ENCODE measurements at regions not wholly inside any gene's neighbourhood (a gene's known extent, or its start where the extent isn't known, plus 50 kb on each side); places are given as distances from the start of the nearest gene placed in this dataset.

DNA sequence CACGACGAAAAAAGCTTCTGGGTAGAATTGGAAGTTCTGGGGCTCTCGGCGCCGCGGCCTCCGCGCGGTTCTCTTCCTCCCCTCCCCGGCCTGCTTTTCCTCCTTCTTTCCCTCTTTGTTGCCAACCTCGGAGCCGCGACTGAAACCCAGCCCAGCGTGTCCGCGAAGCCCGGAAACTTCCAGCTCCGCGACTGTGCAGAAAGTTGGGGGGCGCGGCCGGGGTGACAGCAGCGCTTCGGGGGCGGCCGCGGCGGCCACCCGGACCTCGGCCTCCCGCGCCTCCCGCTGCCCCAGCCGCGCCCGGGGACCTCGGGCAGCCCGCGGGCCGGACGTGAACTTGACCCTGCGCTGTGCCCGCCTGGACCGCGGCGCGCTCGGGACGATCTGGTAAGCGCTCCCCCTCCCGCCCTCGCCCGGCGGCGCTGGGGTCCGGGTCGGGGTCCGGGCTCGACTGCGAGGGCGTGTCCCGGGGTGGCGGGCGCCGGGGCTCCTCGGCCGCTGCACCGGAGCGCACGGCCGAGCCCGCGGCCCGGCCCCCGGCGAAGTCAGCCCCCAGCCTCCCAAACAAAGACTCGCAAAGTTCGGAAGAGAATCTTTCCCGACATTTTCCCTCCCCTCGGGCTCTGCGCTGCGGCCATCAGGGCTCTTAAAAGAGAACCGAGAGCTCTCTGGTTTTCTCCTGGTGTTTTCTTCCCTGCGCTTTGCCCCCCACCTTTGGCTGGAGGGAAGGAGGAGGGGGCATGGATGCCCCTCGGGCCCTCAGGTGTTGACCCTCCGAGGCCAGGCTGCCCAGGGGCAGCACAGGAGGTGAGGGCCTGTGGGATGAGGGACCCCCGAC is 67.9 kb upstream of the WNT7B start:
- Histone ChIP-seq H3K9me3 (ENCODE audit: control insufficient read depth, insufficient read depth, low read length) (no peaks in the 10 kb centered on the region), H3K4me1 (ENCODE audit: control insufficient read depth, insufficient read depth, low read length) (peaks cover 20% of the 10 kb centered on the region), H4K8ac (ENCODE audit: low read depth in 2 of 2, low read length in 2 of 2) (peak overlapping the region; percentile 98), H3K36me3 (ENCODE audit: control insufficient read depth, insufficient read depth, low read length) (peaks cover 2% of the 10 kb centered on the region; the same call in 1 of the 2 replicates), H2BK20ac (ENCODE audit: low read depth, low read length) (no peak overlapping the region), H3K79me1 (ENCODE audit: low read depth in 1 of 2, low read length in 2 of 2) (peaks cover 22 to 44% of the 10 kb centered on the region in 2 experiments), H3K9me1 (ENCODE audit: insufficient read depth, low read length) (peaks cover 6% of the 10 kb centered on the region; the same call in 1 of the 2 replicates), H3K27ac (ENCODE audit: insufficient read depth, low read length) (peak overlapping the region; percentile 70), H3K56ac (ENCODE audit: extremely low read depth, insufficient read depth, low read length) (peak overlapping the region; percentile 66; the same call in 1 of the 2 replicates), H2BK120ac (ENCODE audit: low read depth, low read length) (peak overlapping the region; percentile 90), H2AK5ac (ENCODE audit: low read depth, low read length) (peak overlapping the region; percentile 93), H3K27me3 (ENCODE audit: control insufficient read depth, insufficient read depth, low read length) (no peaks in the 10 kb centered on the region), H4K91ac (ENCODE audit: insufficient read depth, low read depth, low read length) (peak overlapping the region; percentile 91), H3K23ac (ENCODE audit: low read depth, low read length) (peak overlapping the region; percentile 96), H2AFZ (replicated peaks; ENCODE audit: low read length, poor library complexity) (peak overlapping the region; percentile 95), H3K4ac (ENCODE audit: low read depth, low read length) (peak overlapping the region; percentile 98), H3K9ac (ENCODE audit: low read depth, low read length) (peak overlapping the region; percentile 85), H4K5ac (ENCODE audit: low read depth, low read length) (peak overlapping the region; percentile 98), H3K4me2 (ENCODE audit: low read depth, low read length) (peak overlapping the region; percentile 97), H2BK5ac (ENCODE audit: low read depth, low read length, poor library complexity, severe bottlenecking) (no peak overlapping the region), H3K4me3 (ENCODE audit: insufficient read depth, low read depth, low read length) (peak overlapping the region; percentile 53), H3K14ac (replicated peaks; ENCODE audit: low read depth, low read length) (peak overlapping the region; percentile 99), H2AK9ac (replicated peaks; ENCODE audit: low read depth, low read length, poor library complexity) (peak overlapping the region; percentile 99), H2BK15ac (ENCODE audit: low read depth, low read length) (peak overlapping the region; percentile 43; the same call in 1 of the 3 replicates), H3K18ac (ENCODE audit: low read depth, low read length) (peak overlapping the region; percentile 70; the same call in 1 of the 2 replicates), H4K20me1 (ENCODE audit: insufficient read depth, low read length) (no peaks in the 10 kb centered on the region)
- TF ChIP-seq POLR2A (IDR thresholded peaks at IDR 0.05; ENCODE audit: low read depth, low read length) (no peak), MAFK (IDR thresholded peaks at IDR 0.05; ENCODE audit: low read depth, low read length) (no peak), CHD1 (IDR thresholded peaks at IDR 0.05; ENCODE audit: low read depth, low read length) (no peak)
- WGBS, 2 experiments (ENCODE audit: extremely low coverage in 2 of 2, insufficient read length in 1 of 2), result 1% methylated on average over 58 of the region's 87 CpGs; no CpG with 5 or more reads in 1 of the 2 experiments
- ATAC-seq (ENCODE audit: low read depth) (peak; percentile 81), DNase-seq (no peak)
- in situ Hi-C loops (cut with MboI; ENCODE audit: low sequenced_read_pairs), result no loop called here
- CTCF ChIA-PET, result no interaction called here
- intact Hi-C loops (cut with micrococcal nuclease), result no loop called here
- BruUV-seq (replicated peaks), result no TSS peak
- dilution Hi-C loops (cut with HindIII; ENCODE audit: low sequenced_read_pairs, unreplicated experiment), result no loop called here
- POLR2A ChIA-PET (ENCODE audit: unreplicated experiment), result interaction anchor here (0.6 to 1.1 kb wide), 2 partner anchors 9 to 868 kb away, joined by 3 read pairs; no protein-coding TSS in a partner anchor

Measured in IMR-90 (cell line).